ENCODE measurements at regions not wholly inside any gene's neighbourhood (a gene's known extent, or its start where the extent isn't known, plus 50 kb on each side); places are given as distances from the start of the nearest gene placed in this dataset.

GRCh38 chr6:119467488-119468081 lies 118.0 kb upstream of the MAN1A1 start (continued):
- TF ChIP-seq EZH2 (IDR thresholded peaks at IDR 0.05; ENCODE audit: low read depth, low read length, severe bottlenecking) (no peak), RBBP5 (IDR thresholded peaks at IDR 0.05; ENCODE audit: borderline replicate concordance, low read depth, low read length) (no peak), ZNF274 (IDR thresholded peaks at IDR 0.05; ENCODE audit: borderline replicate concordance, extremely low read depth, low read length) (no peak), GABPA (IDR thresholded peaks at IDR 0.05; ENCODE audit: borderline replicate concordance, insufficient read depth, low read length) (no peak), SAP30 (IDR thresholded peaks at IDR 0.05; ENCODE audit: insufficient read depth, insufficient replicate concordance, low read length) (no peak), EP300 (IDR thresholded peaks at IDR 0.05; ENCODE audit: borderline replicate concordance in 1 of 2, low read depth in 2 of 2, low read length in 2 of 2) (no peak)
- TF ChIP-seq, protein P1, sequence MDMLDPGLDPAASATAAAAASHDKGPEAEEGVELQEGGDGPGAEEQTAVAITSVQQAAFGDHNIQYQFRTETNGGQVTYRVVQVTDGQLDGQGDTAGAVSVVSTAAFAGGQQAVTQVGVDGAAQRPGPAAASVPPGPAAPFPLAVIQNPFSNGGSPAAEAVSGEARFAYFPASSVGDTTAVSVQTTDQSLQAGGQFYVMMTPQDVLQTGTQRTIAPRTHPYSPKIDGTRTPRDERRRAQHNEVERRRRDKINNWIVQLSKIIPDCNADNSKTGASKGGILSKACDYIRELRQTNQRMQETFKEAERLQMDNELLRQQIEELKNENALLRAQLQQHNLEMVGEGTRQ (IDR thresholded peaks at IDR 0.05; ENCODE audit: low read length) = no peak
